ENCODE measurements at regions not wholly inside any gene's neighbourhood (a gene's known extent, or its start where the extent isn't known, plus 50 kb on each side); places are given as distances from the start of the nearest gene placed in this dataset.

DNA sequence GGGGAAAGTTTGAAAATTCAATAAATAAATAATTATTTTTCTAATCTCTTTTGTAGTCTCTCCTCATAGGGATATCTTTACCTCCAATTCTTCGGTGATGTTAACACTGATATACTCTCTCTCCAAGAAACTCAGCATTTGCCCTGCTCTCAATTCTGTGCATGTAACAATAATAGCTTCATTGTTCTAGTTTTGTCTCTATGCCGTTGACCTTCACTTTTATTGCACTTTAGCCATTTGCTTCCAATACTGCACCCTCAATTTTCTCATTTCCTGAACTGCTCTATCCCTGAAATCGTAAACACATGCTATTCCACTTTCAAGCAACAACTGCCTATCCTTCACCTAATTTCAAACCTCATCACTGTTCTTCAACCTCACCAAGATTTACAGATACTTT lies 645.0 kb downstream of the C12orf50 start:
- no peaks in the 10 kb centered on the region for H3K27me3 Mint-ChIP-seq (ENCODE audit: unreplicated experiment)
- no peak overlapping the region for H3K27ac Mint-ChIP-seq (ENCODE audit: unreplicated experiment)
- TF ChIP-seq, protein P1, sequence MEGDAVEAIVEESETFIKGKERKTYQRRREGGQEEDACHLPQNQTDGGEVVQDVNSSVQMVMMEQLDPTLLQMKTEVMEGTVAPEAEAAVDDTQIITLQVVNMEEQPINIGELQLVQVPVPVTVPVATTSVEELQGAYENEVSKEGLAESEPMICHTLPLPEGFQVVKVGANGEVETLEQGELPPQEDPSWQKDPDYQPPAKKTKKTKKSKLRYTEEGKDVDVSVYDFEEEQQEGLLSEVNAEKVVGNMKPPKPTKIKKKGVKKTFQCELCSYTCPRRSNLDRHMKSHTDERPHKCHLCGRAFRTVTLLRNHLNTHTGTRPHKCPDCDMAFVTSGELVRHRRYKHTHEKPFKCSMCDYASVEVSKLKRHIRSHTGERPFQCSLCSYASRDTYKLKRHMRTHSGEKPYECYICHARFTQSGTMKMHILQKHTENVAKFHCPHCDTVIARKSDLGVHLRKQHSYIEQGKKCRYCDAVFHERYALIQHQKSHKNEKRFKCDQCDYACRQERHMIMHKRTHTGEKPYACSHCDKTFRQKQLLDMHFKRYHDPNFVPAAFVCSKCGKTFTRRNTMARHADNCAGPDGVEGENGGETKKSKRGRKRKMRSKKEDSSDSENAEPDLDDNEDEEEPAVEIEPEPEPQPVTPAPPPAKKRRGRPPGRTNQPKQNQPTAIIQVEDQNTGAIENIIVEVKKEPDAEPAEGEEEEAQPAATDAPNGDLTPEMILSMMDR (IDR thresholded peaks at IDR 0.05; ENCODE audit: partially characterized antibody, unreplicated experiment), result no peak
- DNase-seq, result no peak
- no peaks in the 10 kb centered on the region for H3K9me3 Mint-ChIP-seq (ENCODE audit: unreplicated experiment)
- H3K4me1 Mint-ChIP-seq (ENCODE audit: low read depth, unreplicated experiment), result no peaks in the 10 kb centered on the region
- H3K36me3 Mint-ChIP-seq (ENCODE audit: unreplicated experiment), result no peaks in the 10 kb centered on the region
- H3K4me3 Mint-ChIP-seq (ENCODE audit: unreplicated experiment), result no peak overlapping the region

DNA sequence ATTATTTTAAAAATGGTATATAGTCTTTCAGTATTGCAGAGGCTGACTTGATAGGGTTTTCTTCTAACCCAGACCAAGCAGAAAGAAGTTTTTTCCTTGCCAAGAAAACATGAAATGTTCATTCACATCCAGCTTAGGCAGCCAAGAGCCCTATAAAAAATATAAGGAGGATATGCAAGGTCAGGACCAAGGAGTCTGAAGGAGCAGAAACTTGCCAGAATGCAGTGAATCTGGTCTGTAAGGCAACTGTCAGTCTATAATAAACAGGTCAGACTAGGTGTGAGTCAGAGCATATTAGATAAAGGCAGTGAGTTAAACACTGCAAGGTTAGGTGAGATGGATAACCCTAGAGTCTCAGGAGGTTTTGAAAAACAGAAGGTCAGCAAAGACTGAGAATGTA lies 645.5 kb downstream of the C12orf50 start:
- Mint-ChIP-seq H3K36me3 (ENCODE audit: unreplicated experiment) (no peaks in the 10 kb centered on the region), H3K4me3 (ENCODE audit: unreplicated experiment) (no peak overlapping the region), H3K9me3 (ENCODE audit: unreplicated experiment) (no peaks in the 10 kb centered on the region), H3K27me3 (ENCODE audit: unreplicated experiment) (no peaks in the 10 kb centered on the region), H3K4me1 (ENCODE audit: low read depth, unreplicated experiment) (no peaks in the 10 kb centered on the region), H3K27ac (ENCODE audit: unreplicated experiment) (no peak overlapping the region)
- no peak for DNase-seq
- TF ChIP-seq, protein P1 (IDR thresholded peaks at IDR 0.05; ENCODE audit: partially characterized antibody, unreplicated experiment), result no peak

DNA sequence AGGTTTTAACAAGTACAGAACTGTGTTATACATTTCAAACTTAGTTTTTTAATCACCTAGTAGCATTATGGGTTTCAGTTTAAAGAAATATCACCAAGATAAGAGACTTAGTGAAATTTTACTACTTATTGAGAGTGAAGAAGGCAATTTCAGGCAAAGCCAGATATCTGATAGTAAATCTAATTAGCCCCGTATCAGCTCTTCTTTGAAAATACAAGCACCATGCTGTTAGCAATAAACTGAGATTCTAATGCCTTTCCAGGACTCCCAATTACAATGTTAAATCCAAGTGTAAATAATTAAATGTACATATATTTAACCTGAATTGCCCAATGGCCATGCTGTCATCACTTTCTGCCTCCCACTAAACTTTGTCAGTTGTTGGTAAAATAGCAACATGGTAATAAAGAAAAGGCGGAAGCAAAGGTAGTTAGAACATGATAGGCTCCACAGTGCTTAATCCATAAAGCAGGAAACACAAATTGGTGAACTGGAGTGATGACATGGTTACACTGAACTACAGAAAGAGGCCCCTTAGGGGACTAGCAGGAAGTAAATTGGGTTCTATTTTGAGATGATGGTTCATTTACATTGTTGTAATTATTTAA lies 646.1 kb downstream of the C12orf50 start:
- Mint-ChIP-seq H3K36me3 (ENCODE audit: unreplicated experiment) (no peaks in the 10 kb centered on the region), H3K4me1 (ENCODE audit: low read depth, unreplicated experiment) (no peaks in the 10 kb centered on the region), H3K4me3 (ENCODE audit: unreplicated experiment) (no peak overlapping the region), H3K27ac (ENCODE audit: unreplicated experiment) (no peak overlapping the region), H3K27me3 (ENCODE audit: unreplicated experiment) (no peaks in the 10 kb centered on the region), H3K9me3 (ENCODE audit: unreplicated experiment) (no peaks in the 10 kb centered on the region)
- TF ChIP-seq, protein P1 (IDR thresholded peaks at IDR 0.05; ENCODE audit: partially characterized antibody, unreplicated experiment), result no peak
- DNase-seq, result no peak

DNA sequence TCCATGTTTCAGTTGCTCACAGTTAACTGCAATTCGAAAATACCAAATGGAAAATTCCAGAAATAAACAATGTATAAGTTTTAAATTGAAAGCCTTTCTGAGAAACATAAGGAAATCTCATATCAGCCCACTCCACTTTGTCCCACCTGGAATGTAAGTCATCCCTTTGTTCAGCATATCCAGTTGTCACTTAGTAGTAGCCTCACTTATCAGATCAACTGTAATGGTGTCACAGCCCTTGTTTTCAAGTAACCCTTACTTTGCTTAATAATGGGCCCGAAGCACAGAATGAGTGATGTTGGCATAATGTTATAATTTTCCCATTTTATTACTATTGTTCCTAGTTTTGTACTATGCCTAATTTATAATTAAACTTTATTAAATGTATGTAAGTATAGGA lies 646.8 kb downstream of the C12orf50 start:
- Mint-ChIP-seq H3K9me3 (ENCODE audit: unreplicated experiment) (no peaks in the 10 kb centered on the region), H3K36me3 (ENCODE audit: unreplicated experiment) (no peaks in the 10 kb centered on the region), H3K4me1 (ENCODE audit: low read depth, unreplicated experiment) (no peaks in the 10 kb centered on the region), H3K27me3 (ENCODE audit: unreplicated experiment) (no peaks in the 10 kb centered on the region), H3K4me3 (ENCODE audit: unreplicated experiment) (no peak overlapping the region), H3K27ac (ENCODE audit: unreplicated experiment) (no peak overlapping the region)
- TF ChIP-seq, protein P1 (IDR thresholded peaks at IDR 0.05; ENCODE audit: partially characterized antibody, unreplicated experiment), result no peak
- no peak for DNase-seq

DNA sequence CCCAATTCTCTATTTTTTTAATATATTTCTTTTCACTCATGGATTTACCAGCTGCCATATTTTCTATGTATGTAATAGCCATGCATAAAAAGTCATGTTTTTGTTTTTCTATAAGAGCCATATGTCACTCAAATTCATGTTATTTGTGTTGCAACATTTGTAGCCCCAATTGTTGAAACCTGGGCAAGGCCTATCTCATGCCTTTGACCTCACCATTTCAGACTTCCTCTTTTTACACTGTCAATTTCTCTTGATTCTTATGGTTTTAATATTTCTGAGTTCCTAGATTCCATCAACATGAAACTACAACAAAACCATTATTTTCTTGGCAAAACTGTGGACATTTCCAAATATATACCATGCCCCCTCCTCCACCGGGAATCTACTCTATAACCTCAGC lies 647.5 kb downstream of the C12orf50 start:
- Mint-ChIP-seq H3K4me1 (ENCODE audit: low read depth, unreplicated experiment) (no peaks in the 10 kb centered on the region), H3K4me3 (ENCODE audit: unreplicated experiment) (no peak overlapping the region), H3K27me3 (ENCODE audit: unreplicated experiment) (no peaks in the 10 kb centered on the region), H3K27ac (ENCODE audit: unreplicated experiment) (no peak overlapping the region), H3K36me3 (ENCODE audit: unreplicated experiment) (no peaks in the 10 kb centered on the region), H3K9me3 (ENCODE audit: unreplicated experiment) (no peaks in the 10 kb centered on the region)
- DNase-seq, result no peak
- TF ChIP-seq, protein P1 (IDR thresholded peaks at IDR 0.05; ENCODE audit: partially characterized antibody, unreplicated experiment), result no peak

Measured in glutamatergic neuron (in vitro differentiated cells).